ENCODE measurements at regions not wholly inside any gene's neighbourhood (a gene's known extent, or its start where the extent isn't known, plus 50 kb on each side); places are given as distances from the start of the nearest gene placed in this dataset.
A peak's percentile ranks its signal among the peaks of the same experiment; 100 is the strongest.

- Mint-ChIP-seq H3K27me3 (ENCODE audit: low read depth in 3 of 3) (peaks cover 0 to 2% (median 0%) of the 10 kb centered on the region in 3 donors), H3K9me3 (peaks cover 0 to 3% (median 0%) of the 10 kb centered on the region in 7 donors), H3K27ac (no peak overlapping the region), H3K4me1 (no peaks in the 10 kb centered on the region), H3K36me3 (no peaks in the 10 kb centered on the region), H3K4me3 (no peak overlapping the region)
- DNase-seq: no peak
- H2AFZ ChIP-seq (ENCODE audit: insufficient read depth, low read depth, low read length, poor library complexity, severe bottlenecking): no peak overlapping the region
- intact Hi-C loops (cut with micrococcal nuclease): no loop called here
- H3K27ac ChIP-seq (ENCODE audit: low read depth in 1 of 2, low read length in 2 of 2): no peak overlapping the region
- no peak overlapping the region for H3K4me2 ChIP-seq (replicated peaks; ENCODE audit: extremely low read depth, low read length, poor library complexity, severe bottlenecking)
- no peak overlapping the region for H3K9ac ChIP-seq (ENCODE audit: insufficient read depth, low read length, poor library complexity, severe bottlenecking)
- no peaks in the 10 kb centered on the region for H3K4me1 ChIP-seq (ENCODE audit: control insufficient read depth in 1 of 2, insufficient read depth in 2 of 2, low read length in 2 of 2)
- peaks cover 0 to 4% of the 10 kb centered on the region in 2 donors for H3K9me3 ChIP-seq (replicated peaks in 1 of 2; ENCODE audit: control insufficient read depth in 1 of 2, insufficient read depth in 1 of 2, low read length in 2 of 2)
- H3K36me3 ChIP-seq (replicated peaks in 1 of 2; ENCODE audit: control insufficient read depth in 1 of 2, insufficient read depth in 2 of 2, low read length in 2 of 2): no peaks in the 10 kb centered on the region
- no peaks in the 10 kb centered on the region for H3K27me3 ChIP-seq (ENCODE audit: control insufficient read depth in 2 of 2, insufficient read depth in 2 of 2, low read length in 2 of 2)
- no peak overlapping the region for H3K4me3 ChIP-seq (replicated peaks in 1 of 3; ENCODE audit: low read depth in 2 of 3, low read length in 3 of 3)
- no peaks in the 10 kb centered on the region for H4K20me1 ChIP-seq (ENCODE audit: insufficient read depth, low read length)
- H3K79me2 ChIP-seq (ENCODE audit: insufficient read depth, low read length): no peaks in the 10 kb centered on the region
- TF ChIP-seq CTCF (IDR thresholded peaks at IDR 0.05): no peak
- no CpG with 5 or more reads among the region's 1 CpG for WGBS (ENCODE audit: insufficient coverage)
Measured at GRCh38 chr5:143732402-143732801, 79.6 kb upstream of the HMHB1 start.

- Mint-ChIP-seq H3K9me3 (peaks cover 7 to 16% (median 9%) of the 10 kb centered on the region in 7 donors), H3K4me3 (no peak overlapping the region), H3K27ac (peak overlapping the region in 1 of 7 donors; percentile 51), H3K27me3 (ENCODE audit: low read depth in 3 of 3) (peaks cover 0 to 2% (median 0%) of the 10 kb centered on the region in 3 donors), H3K36me3 (no peaks in the 10 kb centered on the region), H3K4me1 (no peaks in the 10 kb centered on the region)
- H3K79me2 ChIP-seq (ENCODE audit: insufficient read depth, low read length): no peaks in the 10 kb centered on the region
- H2AFZ ChIP-seq (ENCODE audit: insufficient read depth, low read depth, low read length, poor library complexity, severe bottlenecking): no peak overlapping the region
- H3K4me1 ChIP-seq (ENCODE audit: control insufficient read depth in 1 of 2, insufficient read depth in 2 of 2, low read length in 2 of 2): no peaks in the 10 kb centered on the region
- H3K4me3 ChIP-seq (replicated peaks in 1 of 3; ENCODE audit: low read depth in 2 of 3, low read length in 3 of 3): no peak overlapping the region
- no peak overlapping the region for H3K9ac ChIP-seq (ENCODE audit: insufficient read depth, low read length, poor library complexity, severe bottlenecking)
- no peaks in the 10 kb centered on the region for H3K27me3 ChIP-seq (ENCODE audit: control insufficient read depth in 2 of 2, insufficient read depth in 2 of 2, low read length in 2 of 2)
- no peaks in the 10 kb centered on the region for H3K36me3 ChIP-seq (replicated peaks in 1 of 2; ENCODE audit: control insufficient read depth in 1 of 2, insufficient read depth in 2 of 2, low read length in 2 of 2)
- H3K9me3 ChIP-seq (replicated peaks in 1 of 2; ENCODE audit: control insufficient read depth in 1 of 2, insufficient read depth in 1 of 2, low read length in 2 of 2): peaks cover 4 to 15% of the 10 kb centered on the region in 2 donors
- intact Hi-C loops (cut with micrococcal nuclease): no loop called here
- DNase-seq: no peak
- H4K20me1 ChIP-seq (ENCODE audit: insufficient read depth, low read length): no peaks in the 10 kb centered on the region
- H3K27ac ChIP-seq (ENCODE audit: low read depth in 1 of 2, low read length in 2 of 2): no peak overlapping the region
- no peak for TF ChIP-seq CTCF (IDR thresholded peaks at IDR 0.05)
- no CpG with 5 or more reads among the region's 3 CpGs for WGBS (ENCODE audit: insufficient coverage)
- H3K4me2 ChIP-seq (replicated peaks; ENCODE audit: extremely low read depth, low read length, poor library complexity, severe bottlenecking): no peak overlapping the region
Measured at GRCh38 chr5:143730112-143730801, 81.7 kb upstream of the HMHB1 start.
